ENCODE measurements at regions not wholly inside any gene's neighbourhood (a gene's known extent, or its start where the extent isn't known, plus 50 kb on each side); places are given as distances from the start of the nearest gene placed in this dataset.

DNA sequence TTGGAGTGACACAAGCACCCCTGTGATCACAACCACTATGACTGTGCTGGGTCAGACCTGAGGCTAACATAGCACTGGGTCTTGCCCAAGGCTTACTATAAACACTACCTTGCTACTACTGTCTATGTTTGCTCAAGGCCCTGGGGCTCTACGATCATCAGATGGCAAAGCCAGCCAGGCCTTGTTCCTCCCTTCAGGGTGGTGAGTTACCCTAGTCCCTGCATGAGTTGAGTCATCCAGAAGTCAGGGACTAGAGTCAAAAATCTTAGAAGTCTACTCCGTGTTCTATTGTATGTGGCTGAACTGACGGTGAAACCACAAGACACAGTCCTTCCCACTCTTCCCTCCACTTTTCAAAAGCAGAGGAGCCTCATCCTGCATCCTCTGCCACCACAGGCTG, 551.2 kb upstream of the FSIP2 start (continued):
- TF ChIP-seq, protein P1, sequence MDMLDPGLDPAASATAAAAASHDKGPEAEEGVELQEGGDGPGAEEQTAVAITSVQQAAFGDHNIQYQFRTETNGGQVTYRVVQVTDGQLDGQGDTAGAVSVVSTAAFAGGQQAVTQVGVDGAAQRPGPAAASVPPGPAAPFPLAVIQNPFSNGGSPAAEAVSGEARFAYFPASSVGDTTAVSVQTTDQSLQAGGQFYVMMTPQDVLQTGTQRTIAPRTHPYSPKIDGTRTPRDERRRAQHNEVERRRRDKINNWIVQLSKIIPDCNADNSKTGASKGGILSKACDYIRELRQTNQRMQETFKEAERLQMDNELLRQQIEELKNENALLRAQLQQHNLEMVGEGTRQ (IDR thresholded peaks at IDR 0.05; ENCODE audit: low read length): no peak
- no peak for TF ChIP-seq CEBPB (IDR thresholded peaks at IDR 0.05; ENCODE audit: low read depth, low read length)
- no peak for TF ChIP-seq POU5F1 (IDR thresholded peaks at IDR 0.05; ENCODE audit: low read depth, low read length)
- no peak for TF ChIP-seq EZH2 (IDR thresholded peaks at IDR 0.05; ENCODE audit: low read depth, low read length, severe bottlenecking)
- TF ChIP-seq, protein P2, sequence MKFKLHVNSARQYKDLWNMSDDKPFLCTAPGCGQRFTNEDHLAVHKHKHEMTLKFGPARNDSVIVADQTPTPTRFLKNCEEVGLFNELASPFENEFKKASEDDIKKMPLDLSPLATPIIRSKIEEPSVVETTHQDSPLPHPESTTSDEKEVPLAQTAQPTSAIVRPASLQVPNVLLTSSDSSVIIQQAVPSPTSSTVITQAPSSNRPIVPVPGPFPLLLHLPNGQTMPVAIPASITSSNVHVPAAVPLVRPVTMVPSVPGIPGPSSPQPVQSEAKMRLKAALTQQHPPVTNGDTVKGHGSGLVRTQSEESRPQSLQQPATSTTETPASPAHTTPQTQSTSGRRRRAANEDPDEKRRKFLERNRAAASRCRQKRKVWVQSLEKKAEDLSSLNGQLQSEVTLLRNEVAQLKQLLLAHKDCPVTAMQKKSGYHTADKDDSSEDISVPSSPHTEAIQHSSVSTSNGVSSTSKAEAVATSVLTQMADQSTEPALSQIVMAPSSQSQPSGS (IDR thresholded peaks at IDR 0.05; ENCODE audit: low read length): no peak
- no peak for TF ChIP-seq GTF2F1 (IDR thresholded peaks at IDR 0.05; ENCODE audit: borderline replicate concordance, low read depth, low read length)
- TF ChIP-seq CBX8 (IDR thresholded peaks at IDR 0.05; ENCODE audit: borderline replicate concordance, low read depth, low read length): no peak

All from H1 (cell line).